H1 (cell line): ENCODE measurements at regions not wholly inside any gene's neighbourhood (a gene's known extent, or its start where the extent isn't known, plus 50 kb on each side); places are given as distances from the start of the nearest gene placed in this dataset.

ENCODE experiments used
- BRCA1 ChIP-seq: IDR thresholded peaks from 2 replicates; pipeline ENCODE4 v1.6.1; 2012; ENCODE audit warnings: low read depth, low read length, improper control_type of control experiment
- CHD7 ChIP-seq: fragments of 300-600 bp; sonication (generic); IDR thresholded peaks from 2 replicates; pipeline ENCODE4 v1.7.1; 2012; ENCODE audit warnings: low read length, moderate library complexity, mild to moderate bottlenecking, inconsistent platforms; ENCODE audit not compliant: insufficient replicate concordance
- CTBP2 ChIP-seq: IDR thresholded peaks from 2 replicates; pipeline ENCODE4 v1.7.0; 2011; ENCODE audit warnings: borderline replicate concordance, mild to moderate bottlenecking, moderate library complexity, mixed read lengths, low read length; ENCODE audit not compliant: insufficient read depth, insufficient read length
- E2F6 ChIP-seq: IDR thresholded peaks from 2 replicates; pipeline ENCODE4 v1.6.1; 2012; ENCODE audit warnings: inconsistent platforms
- FOSL1 ChIP-seq: IDR thresholded peaks from 2 replicates; pipeline ENCODE4 v1.6.1; 2011; ENCODE audit warnings: mild to moderate bottlenecking, low read depth, low read length, moderate library complexity; ENCODE audit not compliant: insufficient read depth
- PHF8 ChIP-seq: fragments of 200-600 bp; sonication (generic); conservative IDR thresholded peaks from 2 replicates; pipeline ENCODE4 v1.7.1; 2012; ENCODE audit warnings: low read depth, mild to moderate bottlenecking, inconsistent platforms, low read length, moderate library complexity
- POU5F1 ChIP-seq: IDR thresholded peaks from 2 replicates; pipeline ENCODE4 v1.6.1; 2011; ENCODE audit warnings: low read depth, mild to moderate bottlenecking, low read length, moderate library complexity
- SAP30 ChIP-seq: fragments of 300-600 bp; sonication (generic); IDR thresholded peaks from 2 replicates; pipeline ENCODE4 v1.7.1; 2012; ENCODE audit warnings: low read length, moderate library complexity, mild to moderate bottlenecking, inconsistent platforms; ENCODE audit not compliant: insufficient read depth, insufficient replicate concordance
- SIN3A ChIP-seq, 2 experiments: IDR thresholded peaks in 1 of 2; conservative IDR thresholded peaks in 1 of 2; 2 replicates each; pipeline ENCODE4 v1.6.1; 2011 to 2012; ENCODE audit warnings: low read length in 2 of 2, improper control_type of control experiment in 1 of 2, low read depth in 1 of 2, mild to moderate bottlenecking in 1 of 2
- SIX5 ChIP-seq: IDR thresholded peaks from 2 replicates; pipeline ENCODE4 v1.6.1; 2011; ENCODE audit warnings: mild to moderate bottlenecking, low read depth, low read length
- SP1 ChIP-seq: IDR thresholded peaks from 2 replicates; pipeline ENCODE4 v1.6.1; 2011; ENCODE audit warnings: low read depth, low read length

GRCh38 chr15:98321896-98322295 lies 326.4 kb upstream of the IGF1R start (continued):
- TF ChIP-seq CHD7 (no peak), CTBP2 (no peak), BRCA1 (no peak), SP1 (no peak), SIN3A (conservative IDR thresholded peaks at IDR 0.05 in 1 of 2, IDR thresholded peaks at IDR 0.05 in 1 of 2; ENCODE audit: low read depth in 1 of 2, low read length in 2 of 2) (no peak), POU5F1 (no peak), SAP30 (no peak), FOSL1 (no peak), E2F6 (no peak), PHF8 (no peak), SIX5 (no peak)
- TF ChIP-seq, all 59 proteins: peak for 0
